ENCODE measurements at regions not wholly inside any gene's neighbourhood (a gene's known extent, or its start where the extent isn't known, plus 50 kb on each side); places are given as distances from the start of the nearest gene placed in this dataset.

DNA sequence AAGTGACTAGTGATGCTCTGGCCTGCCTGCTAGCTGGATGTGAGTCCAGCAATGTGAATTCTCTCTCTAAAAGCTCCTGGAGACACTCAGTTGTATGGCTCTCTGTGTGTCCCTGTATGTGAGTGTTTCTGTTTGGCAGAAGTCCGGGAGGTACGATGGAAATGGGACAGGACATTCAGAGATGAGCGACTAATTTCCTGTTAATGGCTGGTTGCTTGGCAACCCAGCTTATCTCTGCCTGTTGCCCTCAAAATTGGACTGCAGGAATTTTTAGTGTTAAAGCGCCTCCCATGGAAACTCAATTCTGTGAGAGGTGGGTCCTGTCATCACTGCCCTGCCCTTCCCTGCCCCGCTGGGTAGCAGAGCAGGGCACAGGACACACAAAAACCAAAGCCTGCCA lies 136.8 kb upstream of the LRFN2 start:
- intact Hi-C loops (cut with micrococcal nuclease) (no loop called here), in situ Hi-C loops (cut with MboI) (no loop called here)
- FAIRE-seq = no peak
- H3K9me3 ChIP-seq (replicated peaks; ENCODE audit: control insufficient read depth, insufficient read depth, low read depth, low read length) = no peaks in the 10 kb centered on the region
- H3K9me1 ChIP-seq (ENCODE audit: control insufficient read depth, insufficient read depth, low read length) = no peaks in the 10 kb centered on the region
- ChIA-PET POLR2A (interaction anchor here (0.6 kb wide), 1 partner anchor 478 kb away, joined by 4 read pairs; no protein-coding TSS in a partner anchor), CTCF (ENCODE audit: low intra/inter-chr PET ratio) (no interaction called here)
- no peak overlapping the region for H2AFZ ChIP-seq (ENCODE audit: low read depth, low read length)
- peaks cover 10 to 16% of the 10 kb centered on the region in 2 experiments; a peak in 4 of 5 replicates for H3K4me1 ChIP-seq (replicated peaks in 1 of 2; ENCODE audit: control insufficient read depth in 2 of 2, insufficient read depth in 2 of 2, low read length in 2 of 2)
- H3K4me3 ChIP-seq = no peak overlapping the region
- H4K20me1 ChIP-seq (replicated peaks; ENCODE audit: control insufficient read depth, insufficient read depth, low read length) = no peaks in the 10 kb centered on the region
- 12% methylated on average over 5 of the region's 5 CpGs for WGBS (ENCODE audit: insufficient coverage, low coverage, missing lambda C conversion rate)
- no peaks in the 10 kb centered on the region for H3K79me2 ChIP-seq (ENCODE audit: control insufficient read depth, insufficient read depth, low read length)
- no peak overlapping the region for H3K27ac ChIP-seq (ENCODE audit: extremely low read depth, low read depth, low read length)
- BruUV-seq (replicated peaks) = no TSS peak
- DNase-seq (ENCODE audit: extremely low read depth in 1 of 4, low spot score in 3 of 4) = no peak
- H3K9ac ChIP-seq (ENCODE audit: insufficient read depth in 1 of 2, low read depth in 2 of 2, low read length in 2 of 2) = no peak overlapping the region
- 0 out of 5 replicates have a peak, but pooled peaks cover 0 to 2% of the 10 kb centered on the region in 2 experiments for H3K27me3 ChIP-seq (ENCODE audit: control insufficient read depth in 2 of 2, insufficient read depth in 2 of 2, low read length in 2 of 2)
- H3K4me2 ChIP-seq (ENCODE audit: insufficient read depth, low read length) = no peak overlapping the region
- ATAC-seq = no peak
- no peaks in the 10 kb centered on the region for H3K36me3 ChIP-seq (ENCODE audit: control insufficient read depth, insufficient read depth, low read length)
- TF ChIP-seq ZNF184 (CRISPR knock-in tag; IDR thresholded peaks at IDR 0.05) = no peak
- TF ChIP-seq, protein P1, sequence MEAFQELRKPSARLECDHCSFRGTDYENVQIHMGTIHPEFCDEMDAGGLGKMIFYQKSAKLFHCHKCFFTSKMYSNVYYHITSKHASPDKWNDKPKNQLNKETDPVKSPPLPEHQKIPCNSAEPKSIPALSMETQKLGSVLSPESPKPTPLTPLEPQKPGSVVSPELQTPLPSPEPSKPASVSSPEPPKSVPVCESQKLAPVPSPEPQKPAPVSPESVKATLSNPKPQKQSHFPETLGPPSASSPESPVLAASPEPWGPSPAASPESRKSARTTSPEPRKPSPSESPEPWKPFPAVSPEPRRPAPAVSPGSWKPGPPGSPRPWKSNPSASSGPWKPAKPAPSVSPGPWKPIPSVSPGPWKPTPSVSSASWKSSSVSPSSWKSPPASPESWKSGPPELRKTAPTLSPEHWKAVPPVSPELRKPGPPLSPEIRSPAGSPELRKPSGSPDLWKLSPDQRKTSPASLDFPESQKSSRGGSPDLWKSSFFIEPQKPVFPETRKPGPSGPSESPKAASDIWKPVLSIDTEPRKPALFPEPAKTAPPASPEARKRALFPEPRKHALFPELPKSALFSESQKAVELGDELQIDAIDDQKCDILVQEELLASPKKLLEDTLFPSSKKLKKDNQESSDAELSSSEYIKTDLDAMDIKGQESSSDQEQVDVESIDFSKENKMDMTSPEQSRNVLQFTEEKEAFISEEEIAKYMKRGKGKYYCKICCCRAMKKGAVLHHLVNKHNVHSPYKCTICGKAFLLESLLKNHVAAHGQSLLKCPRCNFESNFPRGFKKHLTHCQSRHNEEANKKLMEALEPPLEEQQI (IDR thresholded peaks at IDR 0.05) = no peak
- TF ChIP-seq, protein P2, sequence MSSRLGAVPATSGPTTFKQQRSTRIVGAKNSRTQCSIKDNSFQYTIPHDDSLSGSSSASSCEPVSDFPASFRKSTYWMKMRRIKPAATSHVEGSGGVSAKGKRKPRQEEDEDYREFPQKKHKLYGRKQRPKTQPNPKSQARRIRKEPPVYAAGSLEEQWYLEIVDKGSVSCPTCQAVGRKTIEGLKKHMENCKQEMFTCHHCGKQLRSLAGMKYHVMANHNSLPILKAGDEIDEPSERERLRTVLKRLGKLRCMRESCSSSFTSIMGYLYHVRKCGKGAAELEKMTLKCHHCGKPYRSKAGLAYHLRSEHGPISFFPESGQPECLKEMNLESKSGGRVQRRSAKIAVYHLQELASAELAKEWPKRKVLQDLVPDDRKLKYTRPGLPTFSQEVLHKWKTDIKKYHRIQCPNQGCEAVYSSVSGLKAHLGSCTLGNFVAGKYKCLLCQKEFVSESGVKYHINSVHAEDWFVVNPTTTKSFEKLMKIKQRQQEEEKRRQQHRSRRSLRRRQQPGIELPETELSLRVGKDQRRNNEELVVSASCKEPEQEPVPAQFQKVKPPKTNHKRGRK (tag; IDR thresholded peaks at IDR 0.05) = no peak
- TF ChIP-seq FOXA1 (IDR thresholded peaks at IDR 0.05; ENCODE audit: borderline replicate concordance) = no peak
- TF ChIP-seq, protein P3, sequence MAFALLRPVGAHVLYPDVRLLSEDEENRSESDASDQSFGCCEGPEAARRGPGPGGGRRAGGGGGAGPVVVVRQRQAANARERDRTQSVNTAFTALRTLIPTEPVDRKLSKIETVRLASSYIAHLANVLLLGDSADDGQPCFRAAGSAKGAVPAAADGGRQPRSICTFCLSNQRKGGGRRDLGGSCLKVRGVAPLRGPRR (CRISPR knock-in tag; IDR thresholded peaks at IDR 0.05) = no peak
- TF ChIP-seq SP1 (CRISPR knock-in tag; IDR thresholded peaks at IDR 0.05) = no peak
- TF ChIP-seq, protein P4, sequence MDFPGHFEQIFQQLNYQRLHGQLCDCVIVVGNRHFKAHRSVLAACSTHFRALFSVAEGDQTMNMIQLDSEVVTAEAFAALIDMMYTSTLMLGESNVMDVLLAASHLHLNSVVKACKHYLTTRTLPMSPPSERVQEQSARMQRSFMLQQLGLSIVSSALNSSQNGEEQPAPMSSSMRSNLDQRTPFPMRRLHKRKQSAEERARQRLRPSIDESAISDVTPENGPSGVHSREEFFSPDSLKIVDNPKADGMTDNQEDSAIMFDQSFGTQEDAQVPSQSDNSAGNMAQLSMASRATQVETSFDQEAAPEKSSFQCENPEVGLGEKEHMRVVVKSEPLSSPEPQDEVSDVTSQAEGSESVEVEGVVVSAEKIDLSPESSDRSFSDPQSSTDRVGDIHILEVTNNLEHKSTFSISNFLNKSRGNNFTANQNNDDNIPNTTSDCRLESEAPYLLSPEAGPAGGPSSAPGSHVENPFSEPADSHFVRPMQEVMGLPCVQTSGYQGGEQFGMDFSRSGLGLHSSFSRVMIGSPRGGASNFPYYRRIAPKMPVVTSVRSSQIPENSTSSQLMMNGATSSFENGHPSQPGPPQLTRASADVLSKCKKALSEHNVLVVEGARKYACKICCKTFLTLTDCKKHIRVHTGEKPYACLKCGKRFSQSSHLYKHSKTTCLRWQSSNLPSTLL (IDR thresholded peaks at IDR 0.05) = no peak
- TF ChIP-seq, protein P5, sequence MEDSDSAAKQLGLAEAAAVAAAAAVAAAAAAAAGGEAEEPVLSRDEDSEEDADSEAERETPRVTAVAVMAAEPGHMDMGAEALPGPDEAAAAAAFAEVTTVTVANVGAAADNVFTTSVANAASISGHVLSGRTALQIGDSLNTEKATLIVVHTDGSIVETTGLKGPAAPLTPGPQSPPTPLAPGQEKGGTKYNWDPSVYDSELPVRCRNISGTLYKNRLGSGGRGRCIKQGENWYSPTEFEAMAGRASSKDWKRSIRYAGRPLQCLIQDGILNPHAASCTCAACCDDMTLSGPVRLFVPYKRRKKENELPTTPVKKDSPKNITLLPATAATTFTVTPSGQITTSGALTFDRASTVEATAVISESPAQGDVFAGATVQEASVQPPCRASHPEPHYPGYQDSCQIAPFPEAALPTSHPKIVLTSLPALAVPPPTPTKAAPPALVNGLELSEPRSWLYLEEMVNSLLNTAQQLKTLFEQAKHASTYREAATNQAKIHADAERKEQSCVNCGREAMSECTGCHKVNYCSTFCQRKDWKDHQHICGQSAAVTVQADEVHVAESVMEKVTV (CRISPR knock-in tag; IDR thresholded peaks at IDR 0.05) = no peak
- TF ChIP-seq, protein P6, sequence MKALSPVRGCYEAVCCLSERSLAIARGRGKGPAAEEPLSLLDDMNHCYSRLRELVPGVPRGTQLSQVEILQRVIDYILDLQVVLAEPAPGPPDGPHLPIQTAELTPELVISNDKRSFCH (CRISPR knock-in tag; IDR thresholded peaks at IDR 0.05) = no peak
- TF ChIP-seq, protein P6 (tag; IDR thresholded peaks at IDR 0.05) = no peak
- TF ChIP-seq, protein P7, sequence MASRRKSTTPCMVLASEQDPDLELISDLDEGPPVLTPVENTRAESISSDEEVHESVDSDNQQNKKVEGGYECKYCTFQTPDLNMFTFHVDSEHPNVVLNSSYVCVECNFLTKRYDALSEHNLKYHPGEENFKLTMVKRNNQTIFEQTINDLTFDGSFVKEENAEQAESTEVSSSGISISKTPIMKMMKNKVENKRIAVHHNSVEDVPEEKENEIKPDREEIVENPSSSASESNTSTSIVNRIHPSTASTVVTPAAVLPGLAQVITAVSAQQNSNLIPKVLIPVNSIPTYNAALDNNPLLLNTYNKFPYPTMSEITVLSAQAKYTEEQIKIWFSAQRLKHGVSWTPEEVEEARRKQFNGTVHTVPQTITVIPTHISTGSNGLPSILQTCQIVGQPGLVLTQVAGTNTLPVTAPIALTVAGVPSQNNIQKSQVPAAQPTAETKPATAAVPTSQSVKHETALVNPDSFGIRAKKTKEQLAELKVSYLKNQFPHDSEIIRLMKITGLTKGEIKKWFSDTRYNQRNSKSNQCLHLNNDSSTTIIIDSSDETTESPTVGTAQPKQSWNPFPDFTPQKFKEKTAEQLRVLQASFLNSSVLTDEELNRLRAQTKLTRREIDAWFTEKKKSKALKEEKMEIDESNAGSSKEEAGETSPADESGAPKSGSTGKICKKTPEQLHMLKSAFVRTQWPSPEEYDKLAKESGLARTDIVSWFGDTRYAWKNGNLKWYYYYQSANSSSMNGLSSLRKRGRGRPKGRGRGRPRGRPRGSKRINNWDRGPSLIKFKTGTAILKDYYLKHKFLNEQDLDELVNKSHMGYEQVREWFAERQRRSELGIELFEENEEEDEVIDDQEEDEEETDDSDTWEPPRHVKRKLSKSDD (conservative IDR thresholded peaks at IDR 0.05; ENCODE audit: low read length) = peak; percentile 91
